ENCODE measurements at regions not wholly inside any gene's neighbourhood (a gene's known extent, or its start where the extent isn't known, plus 50 kb on each side); places are given as distances from the start of the nearest gene placed in this dataset.

GRCh38 chr3:13177236-13177635, 104.0 kb upstream of the IQSEC1 start:
- TF ChIP-seq KDM1A (IDR thresholded peaks at IDR 0.05; ENCODE audit: borderline replicate concordance): no peak
- TF ChIP-seq KAT2A (conservative IDR thresholded peaks at IDR 0.05; ENCODE audit: control insufficient read depth, low read depth, low read length): no peak
- no peak for TF ChIP-seq CBX5 (IDR thresholded peaks at IDR 0.05; ENCODE audit: low read depth)
- no peak for TF ChIP-seq HCFC1 (IDR thresholded peaks at IDR 0.05; ENCODE audit: low read length)
- no peak for TF ChIP-seq NFYB (IDR thresholded peaks at IDR 0.05; ENCODE audit: insufficient read depth, low read depth, low read length)
